MCF 10A (cell line): ENCODE measurements at regions not wholly inside any gene's neighbourhood (a gene's known extent, or its start where the extent isn't known, plus 50 kb on each side); places are given as distances from the start of the nearest gene placed in this dataset.

Experiments used
- BruUV-seq: library from RNA; stranded (reverse); fragments of 400-500 nt; replicated peaks from 2 replicates; lab custom pipeline; 2021; lab: Mats Ljungman, UMichigan
- CTCF ChIA-PET: fragments of 300-600 bp; sonication (Branson Sonifier 250); formaldehyde crosslinking; extraction: SDS; loops from one replicate; lab custom pipeline; 2021; ENCODE audit warnings: antibody characterized with exemption, inconsistent platforms; lab: Yijun Ruan, JAX
- POLR2A ChIA-PET: fragments of 300-600, 350-650 bp; sonication (Branson Sonifier 250); formaldehyde crosslinking; extraction: SDS; loops from one replicate; lab custom pipeline; 2020; ENCODE audit warnings: antibody characterized with exemption, inconsistent platforms; lab: Yijun Ruan, JAX
- DNase-seq: peaks from one replicate; pipeline ENCODE4 v3.0.0-alpha.2; 2018; ENCODE audit not compliant: unreplicated experiment
- H3K27ac Mint-ChIP-seq: one replicate; pipeline ENCODE4 v1.8.0; 2022; ENCODE audit warnings: mild to moderate bottlenecking, low read depth, mixed read lengths; ENCODE audit not compliant: unreplicated experiment
- H3K27me3 Mint-ChIP-seq: one replicate; pipeline ENCODE4 v1.8.0; 2022; ENCODE audit warnings: mixed read lengths; ENCODE audit not compliant: insufficient read depth, unreplicated experiment
- H3K36me3 Mint-ChIP-seq: one replicate; pipeline ENCODE4 v1.8.0; 2022; ENCODE audit warnings: mild to moderate bottlenecking, moderate library complexity, mixed read lengths; ENCODE audit not compliant: insufficient read depth, unreplicated experiment
- H3K4me1 Mint-ChIP-seq: one replicate; pipeline ENCODE4 v1.8.0; 2022; ENCODE audit warnings: mixed read lengths; ENCODE audit not compliant: insufficient read depth, unreplicated experiment
- H3K4me3 Mint-ChIP-seq: one replicate; pipeline ENCODE4 v1.8.0; 2022; ENCODE audit warnings: mild to moderate bottlenecking, moderate library complexity, mixed read lengths; ENCODE audit not compliant: unreplicated experiment
- H3K9me3 Mint-ChIP-seq: one replicate; pipeline ENCODE4 v1.8.0; 2022; ENCODE audit warnings: mixed read lengths; ENCODE audit not compliant: unreplicated experiment
- CTCF ChIP-seq: fragments of 200-600 bp; IDR thresholded peaks from one replicate; pipeline ENCODE4 v1.8.0; 2022; ENCODE audit warnings: antibody characterized with exemption, mild to moderate bottlenecking; ENCODE audit not compliant: unreplicated experiment
- intact Hi-C: fragments of 100-400 bp; cut with micrococcal nuclease; formaldehyde crosslinking; loops from 2 replicates; pipeline ENCODE4 v1.14.1; 2022

- Mint-ChIP-seq H3K27me3 (no peaks in the 10 kb centered on the region), H3K9me3 (no peaks in the 10 kb centered on the region), H3K27ac (no peak overlapping the region), H3K36me3 (no peaks in the 10 kb centered on the region), H3K4me3 (no peak overlapping the region), H3K4me1 (no peaks in the 10 kb centered on the region)
- TF ChIP-seq CTCF = no peak
- DNase-seq = no peak
- BruUV-seq = no TSS peak
- POLR2A ChIA-PET = interaction anchor here (0.6 kb wide), 1 partner anchor 83 kb away, joined by 3 read pairs; no protein-coding TSS in a partner anchor
- CTCF ChIA-PET = no interaction called here
- intact Hi-C loops = no loop called here
Observed at GRCh38 chr12:82279536-82280058, 78.6 kb downstream of the CCDC59 start.

DNA sequence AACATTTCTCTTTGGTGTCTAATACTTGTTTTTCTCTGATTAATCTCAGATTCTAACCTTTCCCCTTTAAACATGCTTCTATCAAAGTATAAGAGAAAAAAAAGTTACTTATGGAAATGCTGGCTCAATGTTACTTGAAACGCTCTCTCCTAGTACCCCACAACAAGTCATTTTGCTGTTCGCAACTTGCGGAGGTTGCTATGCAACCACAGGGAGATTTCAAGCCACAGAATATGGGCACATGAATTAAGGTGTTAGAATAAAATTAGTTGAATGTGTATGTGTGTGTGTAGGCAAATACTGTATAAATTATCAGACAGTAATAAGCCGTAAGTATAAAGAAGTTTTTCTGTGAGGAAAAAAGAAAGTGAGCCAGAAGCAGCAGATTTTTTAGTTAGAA, 80.6 kb downstream of the CCDC59 start:
- BruUV-seq = no TSS peak
- ChIA-PET POLR2A (no interaction called here), CTCF (no interaction called here)
- no peak for DNase-seq
- H3K36me3 Mint-ChIP-seq = no peaks in the 10 kb centered on the region
- intact Hi-C loops = no loop called here
- no peaks in the 10 kb centered on the region for H3K4me1 Mint-ChIP-seq
- no peaks in the 10 kb centered on the region for H3K9me3 Mint-ChIP-seq
- no peaks in the 10 kb centered on the region for H3K27me3 Mint-ChIP-seq
- no peak overlapping the region for H3K4me3 Mint-ChIP-seq
- H3K27ac Mint-ChIP-seq = no peak overlapping the region
- no peak for TF ChIP-seq CTCF

GRCh38 chr12:82242729-82243128, 115.5 kb downstream of the CCDC59 start:
- Mint-ChIP-seq H3K4me3 (no peak overlapping the region), H3K4me1 (peaks cover 10% of the 10 kb centered on the region), H3K36me3 (no peaks in the 10 kb centered on the region), H3K27me3 (no peaks in the 10 kb centered on the region), H3K9me3 (peaks cover 9% of the 10 kb centered on the region), H3K27ac (no peak overlapping the region)
- ChIA-PET POLR2A (no interaction called here), CTCF (no interaction called here)
- TF ChIP-seq CTCF = no peak
- DNase-seq = no peak
- intact Hi-C loops = no loop called here
- BruUV-seq = no TSS peak

DNA sequence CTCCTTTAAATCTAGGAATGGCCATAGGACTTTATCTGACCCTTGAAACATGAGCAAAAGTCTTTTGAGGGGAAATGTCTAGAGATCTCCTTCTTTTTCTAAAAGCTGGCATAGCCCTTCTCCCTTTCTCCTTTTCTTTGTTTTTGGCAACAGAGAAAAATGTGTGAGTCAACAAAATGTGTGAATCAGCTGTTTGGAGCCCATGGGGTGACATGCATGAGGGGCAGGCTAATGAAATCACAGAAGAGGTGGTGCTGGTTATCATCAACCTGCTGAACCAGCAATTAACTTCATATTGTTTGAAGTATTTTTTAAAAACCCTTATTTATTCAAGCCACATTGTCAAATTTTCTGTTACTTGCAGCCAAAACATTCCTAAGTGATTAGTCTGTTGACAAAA, 132.3 kb downstream of the CCDC59 start:
- CTCF ChIA-PET = no interaction called here

More for the DNA sequence above, 132.3 kb downstream of the CCDC59 start:
- no peaks in the 10 kb centered on the region for H3K27me3 Mint-ChIP-seq
- DNase-seq = peak; percentile 26
- TF ChIP-seq CTCF = no peak
- H3K27ac Mint-ChIP-seq = no peak overlapping the region
- H3K4me1 Mint-ChIP-seq = no peaks in the 10 kb centered on the region
- BruUV-seq = no TSS peak
- POLR2A ChIA-PET = no interaction called here
- H3K9me3 Mint-ChIP-seq = no peaks in the 10 kb centered on the region
- intact Hi-C loops = no loop called here
- no peaks in the 10 kb centered on the region for H3K36me3 Mint-ChIP-seq
- no peak overlapping the region for H3K4me3 Mint-ChIP-seq
